Liver (tissue), 8 donors: ENCODE measurements at regions not wholly inside any gene's neighbourhood (a gene's known extent, or its start where the extent isn't known, plus 50 kb on each side); places are given as distances from the start of the nearest gene placed in this dataset.

Experiments used
- DNase-seq: peaks from one replicate; pipeline ENCODE4 v3.0.0-alpha.2; 2017; ENCODE audit warnings: low spot score
- H3K27ac ChIP-seq, 2 donors: one replicate each; pipeline ENCODE4 v1.7.0; 2013; ENCODE audit warnings: inconsistent platforms in 2 of 2, low read length in 2 of 2, control low read depth in 1 of 2, low read depth in 1 of 2, mild to moderate bottlenecking in 1 of 2
- H3K27me3 ChIP-seq, 4 donors: one replicate each; pipeline versions ENCODE4 v1.6.1 to v1.7.0; 2013; ENCODE audit warnings: low read length in 3 of 4, inconsistent platforms in 1 of 4, mild to moderate bottlenecking in 1 of 4, moderate library complexity in 1 of 4; ENCODE audit not compliant: control insufficient read depth in 4 of 4, insufficient read depth in 4 of 4
- H3K36me3 ChIP-seq, 4 donors: one replicate each; pipeline versions ENCODE4 v1.6.1 to v1.7.0; 2013; ENCODE audit warnings: low read length in 3 of 4, mild to moderate bottlenecking in 3 of 4, low read depth in 1 of 4, moderate library complexity in 1 of 4; ENCODE audit not compliant: control insufficient read depth in 4 of 4, insufficient read depth in 3 of 4
- H3K4me1 ChIP-seq, 4 donors: one replicate each; pipeline versions ENCODE4 v1.6.1 to v1.7.0; 2013; ENCODE audit warnings: low read length in 3 of 4, mild to moderate bottlenecking in 3 of 4, moderate library complexity in 1 of 4; ENCODE audit not compliant: control insufficient read depth in 4 of 4, insufficient read depth in 4 of 4
- H3K4me3 ChIP-seq, 3 donors: one replicate each; pipeline versions ENCODE4 v1.6.1 to v1.7.0; 2013; ENCODE audit warnings: low read length in 3 of 3, control low read depth in 1 of 3, low read depth in 1 of 3, mild to moderate bottlenecking in 1 of 3
- H3K9ac ChIP-seq, 2 donors: one replicate each; pipeline ENCODE4 v1.7.0; 2013; ENCODE audit warnings: low read length in 2 of 2, mild to moderate bottlenecking in 2 of 2, moderate library complexity in 2 of 2, control low read depth in 1 of 2, low read depth in 1 of 2
- H3K9me3 ChIP-seq, 4 donors: one replicate each; pipeline versions ENCODE4 v1.6.1 to v1.7.0; 2013; ENCODE audit warnings: low read length in 3 of 4; ENCODE audit not compliant: control insufficient read depth in 4 of 4
- EGR1 ChIP-seq, 2 donors: IDR thresholded peaks; 2 replicates each; pipeline ENCODE4 v1.6.1; 2016 to 2018; ENCODE audit warnings: antibody characterized with exemption in 2 of 2, low read depth in 2 of 2
- FOXA2 ChIP-seq: IDR thresholded peaks from 2 replicates; pipeline ENCODE4 v1.6.1; 2016; ENCODE audit warnings: antibody characterized with exemption
- GABPA ChIP-seq, 2 donors: IDR thresholded peaks in 1 of 2; conservative IDR thresholded peaks in 1 of 2; 2 replicates each; pipeline ENCODE4 v1.6.1; 2016; ENCODE audit warnings: antibody characterized with exemption in 2 of 2, mild to moderate bottlenecking in 1 of 2, moderate library complexity in 1 of 2
- HNF4A ChIP-seq, 2 donors: conservative IDR thresholded peaks; 2 replicates each; pipeline ENCODE4 v1.6.1; 2016; ENCODE audit warnings: antibody characterized with exemption in 2 of 2, mild to moderate bottlenecking in 2 of 2
- HNF4G ChIP-seq: IDR thresholded peaks from 2 replicates; pipeline ENCODE4 v1.6.1; 2016; ENCODE audit warnings: antibody characterized with exemption
- JUND ChIP-seq, 2 donors: IDR thresholded peaks; 2 replicates each; pipeline ENCODE4 v1.6.1; 2016; ENCODE audit warnings: antibody characterized with exemption in 2 of 2
- NR2F2 ChIP-seq: IDR thresholded peaks from 2 replicates; pipeline ENCODE4 v1.6.1; 2016; ENCODE audit warnings: antibody characterized with exemption
- RAD21 ChIP-seq, 2 donors: IDR thresholded peaks; 2 replicates each; pipeline ENCODE4 v1.6.1; 2016; ENCODE audit warnings: antibody characterized with exemption in 2 of 2, mild to moderate bottlenecking in 2 of 2
- RXRA ChIP-seq, 2 donors: IDR thresholded peaks; 2 replicates each; pipeline ENCODE4 v1.6.1; 2017 to 2018; ENCODE audit warnings: antibody characterized with exemption in 2 of 2, mild to moderate bottlenecking in 1 of 2
- SP1 ChIP-seq: IDR thresholded peaks from 2 replicates; pipeline ENCODE4 v1.6.1; 2018; ENCODE audit warnings: antibody characterized with exemption, mild to moderate bottlenecking
- TAF1 ChIP-seq: conservative IDR thresholded peaks from 2 replicates; pipeline ENCODE4 v1.6.1; 2016; ENCODE audit warnings: antibody characterized with exemption, mild to moderate bottlenecking
- WGBS: extraction: QIAGEN DNeasy Blood & Tissue Kit; methylation state at CpG from one replicate; pipeline ENCODE4 v1.1.7; 2013; 5-methylcytosine and 5-hydroxymethylcytosine counted together
- TF ChIP-seq, protein P1 (sequence below): IDR thresholded peaks from 2 replicates; pipeline ENCODE4 v1.6.1; 2016; ENCODE audit warnings: antibody characterized with exemption
- TF ChIP-seq, protein P2 (sequence below): IDR thresholded peaks from 2 replicates; pipeline ENCODE4 v1.6.1; 2016; ENCODE audit warnings: antibody characterized with exemption
- TF ChIP-seq, protein P3 (sequence below): IDR thresholded peaks from 2 replicates; pipeline ENCODE4 v1.6.1; 2016; ENCODE audit warnings: antibody characterized with exemption, mild to moderate bottlenecking
- TF ChIP-seq, protein P4 (sequence below): IDR thresholded peaks from 2 replicates; pipeline ENCODE4 v1.6.1; 2016; ENCODE audit warnings: antibody characterized with exemption
- TF ChIP-seq, protein P5 (sequence below): fragments of 150-350 bp; IDR thresholded peaks from 2 replicates; pipeline ENCODE4 v1.5.1; 2017; ENCODE audit warnings: improper control_type of control experiment, low read depth, low read length; ENCODE audit not compliant: missing input control
- donor health status: healthy.
- donor health status: healthy.
- donor health status: healthy.
- donor health status: healthy.
- donor health status: healthy.

DNA sequence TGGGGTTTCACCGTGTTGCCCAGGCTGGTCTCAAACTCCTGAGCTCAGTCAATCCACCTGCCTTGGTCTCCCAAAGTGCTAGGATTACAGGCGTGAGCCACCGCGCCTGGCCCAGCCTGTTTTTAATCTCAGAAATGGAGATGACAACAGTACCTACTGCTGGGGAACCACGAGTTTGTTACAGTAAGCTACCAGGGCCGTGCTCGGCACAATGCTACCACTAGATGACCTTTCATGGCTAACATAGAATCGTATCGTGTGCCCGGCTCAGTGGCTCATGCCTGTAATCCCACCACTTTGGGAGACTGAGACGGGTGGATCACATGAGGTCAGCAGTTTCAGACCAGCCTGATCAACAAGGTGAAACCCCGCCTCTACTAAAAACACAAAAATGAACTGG, 90.8 kb upstream of the SLC34A2 start:
- 90% methylated on average over 12 of the region's 12 CpGs for WGBS
- H3K9me3 ChIP-seq, result peaks cover 0 to 4% (median 0%) of the 10 kb centered on the region in 4 donors
- no peak overlapping the region for H3K9ac ChIP-seq
- H3K27me3 ChIP-seq, result no peaks in the 10 kb centered on the region
- H3K4me1 ChIP-seq, result no peaks in the 10 kb centered on the region
- DNase-seq, result no peak
- H3K36me3 ChIP-seq, result no peaks in the 10 kb centered on the region
- no peak overlapping the region for H3K27ac ChIP-seq
- no peak overlapping the region for H3K4me3 ChIP-seq
- TF ChIP-seq, protein P1, sequence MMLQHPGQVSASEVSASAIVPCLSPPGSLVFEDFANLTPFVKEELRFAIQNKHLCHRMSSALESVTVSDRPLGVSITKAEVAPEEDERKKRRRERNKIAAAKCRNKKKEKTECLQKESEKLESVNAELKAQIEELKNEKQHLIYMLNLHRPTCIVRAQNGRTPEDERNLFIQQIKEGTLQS, result no peak
- no peak for TF ChIP-seq FOXA2
- no peak for TF ChIP-seq HNF4A (conservative IDR thresholded peaks at IDR 0.05)
- TF ChIP-seq, protein P2, sequence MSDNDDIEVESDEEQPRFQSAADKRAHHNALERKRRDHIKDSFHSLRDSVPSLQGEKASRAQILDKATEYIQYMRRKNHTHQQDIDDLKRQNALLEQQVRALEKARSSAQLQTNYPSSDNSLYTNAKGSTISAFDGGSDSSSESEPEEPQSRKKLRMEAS, result no peak
- TF ChIP-seq, protein P3, sequence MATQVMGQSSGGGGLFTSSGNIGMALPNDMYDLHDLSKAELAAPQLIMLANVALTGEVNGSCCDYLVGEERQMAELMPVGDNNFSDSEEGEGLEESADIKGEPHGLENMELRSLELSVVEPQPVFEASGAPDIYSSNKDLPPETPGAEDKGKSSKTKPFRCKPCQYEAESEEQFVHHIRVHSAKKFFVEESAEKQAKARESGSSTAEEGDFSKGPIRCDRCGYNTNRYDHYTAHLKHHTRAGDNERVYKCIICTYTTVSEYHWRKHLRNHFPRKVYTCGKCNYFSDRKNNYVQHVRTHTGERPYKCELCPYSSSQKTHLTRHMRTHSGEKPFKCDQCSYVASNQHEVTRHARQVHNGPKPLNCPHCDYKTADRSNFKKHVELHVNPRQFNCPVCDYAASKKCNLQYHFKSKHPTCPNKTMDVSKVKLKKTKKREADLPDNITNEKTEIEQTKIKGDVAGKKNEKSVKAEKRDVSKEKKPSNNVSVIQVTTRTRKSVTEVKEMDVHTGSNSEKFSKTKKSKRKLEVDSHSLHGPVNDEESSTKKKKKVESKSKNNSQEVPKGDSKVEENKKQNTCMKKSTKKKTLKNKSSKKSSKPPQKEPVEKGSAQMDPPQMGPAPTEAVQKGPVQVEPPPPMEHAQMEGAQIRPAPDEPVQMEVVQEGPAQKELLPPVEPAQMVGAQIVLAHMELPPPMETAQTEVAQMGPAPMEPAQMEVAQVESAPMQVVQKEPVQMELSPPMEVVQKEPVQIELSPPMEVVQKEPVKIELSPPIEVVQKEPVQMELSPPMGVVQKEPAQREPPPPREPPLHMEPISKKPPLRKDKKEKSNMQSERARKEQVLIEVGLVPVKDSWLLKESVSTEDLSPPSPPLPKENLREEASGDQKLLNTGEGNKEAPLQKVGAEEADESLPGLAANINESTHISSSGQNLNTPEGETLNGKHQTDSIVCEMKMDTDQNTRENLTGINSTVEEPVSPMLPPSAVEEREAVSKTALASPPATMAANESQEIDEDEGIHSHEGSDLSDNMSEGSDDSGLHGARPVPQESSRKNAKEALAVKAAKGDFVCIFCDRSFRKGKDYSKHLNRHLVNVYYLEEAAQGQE, result no peak
- TF ChIP-seq, protein P4, sequence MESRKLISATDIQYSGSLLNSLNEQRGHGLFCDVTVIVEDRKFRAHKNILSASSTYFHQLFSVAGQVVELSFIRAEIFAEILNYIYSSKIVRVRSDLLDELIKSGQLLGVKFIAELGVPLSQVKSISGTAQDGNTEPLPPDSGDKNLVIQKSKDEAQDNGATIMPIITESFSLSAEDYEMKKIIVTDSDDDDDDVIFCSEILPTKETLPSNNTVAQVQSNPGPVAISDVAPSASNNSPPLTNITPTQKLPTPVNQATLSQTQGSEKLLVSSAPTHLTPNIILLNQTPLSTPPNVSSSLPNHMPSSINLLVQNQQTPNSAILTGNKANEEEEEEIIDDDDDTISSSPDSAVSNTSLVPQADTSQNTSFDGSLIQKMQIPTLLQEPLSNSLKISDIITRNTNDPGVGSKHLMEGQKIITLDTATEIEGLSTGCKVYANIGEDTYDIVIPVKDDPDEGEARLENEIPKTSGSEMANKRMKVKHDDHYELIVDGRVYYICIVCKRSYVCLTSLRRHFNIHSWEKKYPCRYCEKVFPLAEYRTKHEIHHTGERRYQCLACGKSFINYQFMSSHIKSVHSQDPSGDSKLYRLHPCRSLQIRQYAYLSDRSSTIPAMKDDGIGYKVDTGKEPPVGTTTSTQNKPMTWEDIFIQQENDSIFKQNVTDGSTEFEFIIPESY, result no peak
- no peak for TF ChIP-seq NR2F2
- TF ChIP-seq HNF4G, result no peak

DNA sequence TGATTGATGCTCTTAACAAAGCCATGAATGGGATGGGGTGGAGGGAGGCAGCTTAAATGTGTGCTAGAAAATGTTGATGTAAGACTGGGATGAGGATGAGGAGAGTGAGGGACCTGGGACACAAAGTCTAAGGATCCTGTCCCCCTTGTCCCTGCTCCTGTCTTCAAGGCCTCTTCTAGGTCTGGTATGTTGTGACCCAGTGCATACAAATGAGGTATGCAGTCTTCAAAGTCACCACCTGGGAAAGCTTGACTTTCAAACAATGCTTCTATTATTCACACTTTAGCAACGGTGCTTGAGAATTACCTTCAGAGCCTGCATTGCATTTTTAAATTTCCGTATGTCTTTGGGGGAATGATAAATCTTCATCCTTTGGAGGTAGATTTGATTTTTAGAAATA, 88.4 kb upstream of the SLC34A2 start:
- Histone ChIP-seq H3K36me3 (no peaks in the 10 kb centered on the region), H3K27me3 (no peaks in the 10 kb centered on the region), H3K4me1 (no peaks in the 10 kb centered on the region), H3K4me3 (no peak overlapping the region), H3K27ac (no peak overlapping the region), H3K9me3 (peaks cover 0 to 4% (median 0%) of the 10 kb centered on the region in 4 donors), H3K9ac (no peak overlapping the region)
- no peak for DNase-seq
- 60% methylated on average over 2 of the region's 2 CpGs for WGBS
- TF ChIP-seq, protein P5, sequence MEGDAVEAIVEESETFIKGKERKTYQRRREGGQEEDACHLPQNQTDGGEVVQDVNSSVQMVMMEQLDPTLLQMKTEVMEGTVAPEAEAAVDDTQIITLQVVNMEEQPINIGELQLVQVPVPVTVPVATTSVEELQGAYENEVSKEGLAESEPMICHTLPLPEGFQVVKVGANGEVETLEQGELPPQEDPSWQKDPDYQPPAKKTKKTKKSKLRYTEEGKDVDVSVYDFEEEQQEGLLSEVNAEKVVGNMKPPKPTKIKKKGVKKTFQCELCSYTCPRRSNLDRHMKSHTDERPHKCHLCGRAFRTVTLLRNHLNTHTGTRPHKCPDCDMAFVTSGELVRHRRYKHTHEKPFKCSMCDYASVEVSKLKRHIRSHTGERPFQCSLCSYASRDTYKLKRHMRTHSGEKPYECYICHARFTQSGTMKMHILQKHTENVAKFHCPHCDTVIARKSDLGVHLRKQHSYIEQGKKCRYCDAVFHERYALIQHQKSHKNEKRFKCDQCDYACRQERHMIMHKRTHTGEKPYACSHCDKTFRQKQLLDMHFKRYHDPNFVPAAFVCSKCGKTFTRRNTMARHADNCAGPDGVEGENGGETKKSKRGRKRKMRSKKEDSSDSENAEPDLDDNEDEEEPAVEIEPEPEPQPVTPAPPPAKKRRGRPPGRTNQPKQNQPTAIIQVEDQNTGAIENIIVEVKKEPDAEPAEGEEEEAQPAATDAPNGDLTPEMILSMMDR, result no peak
- TF ChIP-seq, protein P4, result no peak
- TF ChIP-seq GABPA (IDR thresholded peaks at IDR 0.05 in 1 of 2, conservative IDR thresholded peaks at IDR 0.05 in 1 of 2) (no peak), EGR1 (IDR thresholded peaks at IDR 0.05; ENCODE audit: low read depth in 2 of 2) (no peak), TAF1 (no peak), RAD21 (IDR thresholded peaks at IDR 0.05) (no peak), HNF4A (conservative IDR thresholded peaks at IDR 0.05) (no peak), HNF4G (no peak), RXRA (IDR thresholded peaks at IDR 0.05) (no peak), NR2F2 (no peak), SP1 (no peak), JUND (IDR thresholded peaks at IDR 0.05) (no peak)
- TF ChIP-seq, protein P1, result no peak
- TF ChIP-seq, protein P2, result no peak
- TF ChIP-seq, protein P3, result no peak
